ENCODE measurements at regions not wholly inside any gene's neighbourhood (a gene's known extent, or its start where the extent isn't known, plus 50 kb on each side); places are given as distances from the start of the nearest gene placed in this dataset.

GRCh38 chrX:55326985-55327384 is 62.3 kb upstream of the PAGE3 start:
- H3K36me3 Mint-ChIP-seq (ENCODE audit: insufficient read depth, unreplicated experiment) = no peaks in the 10 kb centered on the region
- no peak for DNase-seq (ENCODE audit: unreplicated experiment)
- H3K4me3 Mint-ChIP-seq (ENCODE audit: unreplicated experiment) = no peak overlapping the region
- H3K4me1 Mint-ChIP-seq (ENCODE audit: insufficient read depth, unreplicated experiment) = no peaks in the 10 kb centered on the region
- BruUV-seq (replicated peaks) = no TSS peak
- H3K27ac Mint-ChIP-seq (ENCODE audit: low read depth, unreplicated experiment) = no peak overlapping the region
- TF ChIP-seq CTCF (IDR thresholded peaks at IDR 0.05; ENCODE audit: unreplicated experiment) = no peak
- peaks cover 5% of the 10 kb centered on the region for H3K9me3 Mint-ChIP-seq (ENCODE audit: unreplicated experiment)
- ChIA-PET CTCF (no interaction called here), POLR2A (interaction anchor here (0.6 kb wide), 1 partner anchor 729 kb away, joined by 3 read pairs; no protein-coding TSS in a partner anchor)
- intact Hi-C loops (cut with micrococcal nuclease) = no loop called here
- H3K27me3 Mint-ChIP-seq (ENCODE audit: insufficient read depth, unreplicated experiment) = peaks cover 49% of the 10 kb centered on the region

- TF ChIP-seq CTCF (IDR thresholded peaks at IDR 0.05; ENCODE audit: unreplicated experiment) = no peak
- ChIA-PET CTCF (no interaction called here), POLR2A (no interaction called here)
- intact Hi-C loops (cut with micrococcal nuclease) = no loop called here
- no peak for DNase-seq (ENCODE audit: unreplicated experiment)
- Mint-ChIP-seq H3K4me1 (ENCODE audit: insufficient read depth, unreplicated experiment) (no peaks in the 10 kb centered on the region), H3K36me3 (ENCODE audit: insufficient read depth, unreplicated experiment) (no peaks in the 10 kb centered on the region), H3K27ac (ENCODE audit: low read depth, unreplicated experiment) (no peak overlapping the region), H3K9me3 (ENCODE audit: unreplicated experiment) (peaks cover 7% of the 10 kb centered on the region), H3K4me3 (ENCODE audit: unreplicated experiment) (no peak overlapping the region), H3K27me3 (ENCODE audit: insufficient read depth, unreplicated experiment) (peaks cover 36% of the 10 kb centered on the region)
- BruUV-seq (replicated peaks) = no TSS peak
Measured at GRCh38 chrX:55335296-55335695, 70.6 kb upstream of the PAGE3 start.

DNA sequence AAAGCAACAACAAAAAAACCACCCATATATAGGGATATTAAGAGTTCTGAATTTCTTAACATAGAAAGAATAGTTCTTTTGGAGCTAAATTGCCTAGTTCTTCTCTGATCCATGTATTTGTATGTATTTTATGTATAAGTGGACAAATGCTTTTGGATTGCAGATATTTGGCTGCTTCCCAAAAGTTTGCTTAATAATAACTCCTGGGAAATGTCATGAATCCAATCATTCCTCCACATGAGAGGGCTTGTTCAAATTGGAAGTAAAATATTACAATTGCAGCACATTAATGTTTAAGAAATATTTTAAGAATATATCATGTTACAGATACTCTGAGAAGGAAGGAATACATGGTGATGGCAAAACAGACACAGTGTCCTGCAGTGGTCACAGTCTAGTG is 71.5 kb upstream of the PAGE3 start:
- TF ChIP-seq CTCF (IDR thresholded peaks at IDR 0.05; ENCODE audit: unreplicated experiment) = no peak
- no TSS peak for BruUV-seq (replicated peaks)
- peaks cover 7% of the 10 kb centered on the region for H3K9me3 Mint-ChIP-seq (ENCODE audit: unreplicated experiment)
- H3K27me3 Mint-ChIP-seq (ENCODE audit: insufficient read depth, unreplicated experiment) = peaks cover 36% of the 10 kb centered on the region
- H3K27ac Mint-ChIP-seq (ENCODE audit: low read depth, unreplicated experiment) = no peak overlapping the region
- H3K4me3 Mint-ChIP-seq (ENCODE audit: unreplicated experiment) = no peak overlapping the region
- no peak for DNase-seq (ENCODE audit: unreplicated experiment)
- ChIA-PET CTCF (no interaction called here), POLR2A (no interaction called here)
- H3K36me3 Mint-ChIP-seq (ENCODE audit: insufficient read depth, unreplicated experiment) = no peaks in the 10 kb centered on the region
- intact Hi-C loops (cut with micrococcal nuclease) = no loop called here
- H3K4me1 Mint-ChIP-seq (ENCODE audit: insufficient read depth, unreplicated experiment) = no peaks in the 10 kb centered on the region

GRCh38 chrX:55340896-55341433 is 76.2 kb upstream of the PAGE3 start:
- TF ChIP-seq CTCF (IDR thresholded peaks at IDR 0.05; ENCODE audit: unreplicated experiment) = no peak
- no peaks in the 10 kb centered on the region for H3K4me1 Mint-ChIP-seq (ENCODE audit: insufficient read depth, unreplicated experiment)
- H3K4me3 Mint-ChIP-seq (ENCODE audit: unreplicated experiment) = no peak overlapping the region
- H3K27ac Mint-ChIP-seq (ENCODE audit: low read depth, unreplicated experiment) = no peak overlapping the region
- ChIA-PET CTCF (no interaction called here), POLR2A (no interaction called here)
- H3K36me3 Mint-ChIP-seq (ENCODE audit: insufficient read depth, unreplicated experiment) = no peaks in the 10 kb centered on the region
- no peak for DNase-seq (ENCODE audit: unreplicated experiment)
- H3K9me3 Mint-ChIP-seq (ENCODE audit: unreplicated experiment) = peaks cover 6% of the 10 kb centered on the region
- H3K27me3 Mint-ChIP-seq (ENCODE audit: insufficient read depth, unreplicated experiment) = peaks cover 15% of the 10 kb centered on the region
- BruUV-seq (replicated peaks) = no TSS peak
- intact Hi-C loops (cut with micrococcal nuclease) = no loop called here
